ENCODE measurements at regions not wholly inside any gene's neighbourhood (a gene's known extent, or its start where the extent isn't known, plus 50 kb on each side); places are given as distances from the start of the nearest gene placed in this dataset.

DNA sequence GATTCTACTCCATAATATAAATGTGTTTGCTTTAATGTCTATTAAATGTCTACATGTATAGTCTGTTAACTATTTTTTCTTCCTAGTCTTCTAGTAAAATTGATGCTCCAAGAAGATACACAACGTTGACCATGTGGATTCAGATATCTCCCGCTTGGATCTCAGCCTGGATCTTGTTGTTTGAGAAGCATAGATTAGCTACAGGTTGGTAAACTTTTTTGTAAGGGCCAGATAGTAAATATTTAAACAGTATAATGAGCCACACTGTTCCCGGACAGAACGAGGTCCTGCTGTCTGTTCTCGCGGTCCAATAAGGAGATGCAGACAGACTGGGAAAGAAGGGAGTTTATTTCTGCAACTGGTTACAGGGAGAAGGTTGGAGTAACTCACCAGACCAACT lies 86.2 kb upstream of the IL12B start:
- no peak for TF ChIP-seq CTCF (IDR thresholded peaks at IDR 0.05; ENCODE audit: low read depth, low read length)
- TF ChIP-seq POLR2A (IDR thresholded peaks at IDR 0.05; ENCODE audit: extremely low read depth, insufficient read length), result no peak
